SK-N-SH treated with all-trans-retinoic acid at 6 μM for 48 hours (cell line): ENCODE measurements at regions not wholly inside any gene's neighbourhood (a gene's known extent, or its start where the extent isn't known, plus 50 kb on each side); places are given as distances from the start of the nearest gene placed in this dataset.

Source experiments
- ATAC-seq: fragments of 200-7000 bp; cut with Tn5 transposase; 3 replicates; pipeline ENCODE4 v1.9.1; 2020; ENCODE audit warnings: mild to moderate bottlenecking, moderate library complexity
- ARNTL ChIP-seq: fragments of 450-650 bp; formaldehyde crosslinking; IDR thresholded peaks from 2 replicates; pipeline ENCODE4 v1.5.0; 2020; ENCODE audit warnings: low read depth, mild to moderate bottlenecking, moderate library complexity, borderline replicate concordance
- BACH2 ChIP-seq: fragments of 250-450 bp; sonication (Bioruptor Pico); IDR thresholded peaks from 2 replicates; pipeline ENCODE4 v1.9.0; 2021; ENCODE audit warnings: mild to moderate bottlenecking, borderline replicate concordance
- CREB5 ChIP-seq: fragments of 250-450 bp; sonication (Bioruptor Pico); IDR thresholded peaks from 2 replicates; pipeline ENCODE4 v1.5.1; 2020; ENCODE audit warnings: low read depth, mild to moderate bottlenecking, moderate library complexity
- CSRNP3 ChIP-seq: fragments of 250-450 bp; sonication (Bioruptor Pico); IDR thresholded peaks from 2 replicates; pipeline ENCODE4 v1.5.1; 2021; ENCODE audit warnings: mild to moderate bottlenecking, moderate library complexity
- GLIS3 ChIP-seq: fragments of 250-450 bp; sonication (Bioruptor Pico); IDR thresholded peaks from 2 replicates; pipeline ENCODE4 v1.5.0; 2020; ENCODE audit warnings: mild to moderate bottlenecking, moderate library complexity
- ISL1 ChIP-seq: fragments of 250-450 bp; sonication (Bioruptor Pico); IDR thresholded peaks from 2 replicates; pipeline ENCODE4 v2.1.2; 2022; ENCODE audit warnings: mild to moderate bottlenecking, moderate library complexity
- OSR1 ChIP-seq: fragments of 250-450 bp; sonication (Bioruptor Pico); IDR thresholded peaks from 2 replicates; pipeline ENCODE4 v1.8.0; 2022; ENCODE audit warnings: moderate library complexity, mild to moderate bottlenecking, inconsistent platforms
- PPARA ChIP-seq: fragments of 250-450 bp; sonication (Bioruptor Pico); IDR thresholded peaks from 2 replicates; pipeline ENCODE4 v1.5.0; 2020; ENCODE audit warnings: mild to moderate bottlenecking, borderline replicate concordance
- SNAI2 ChIP-seq: fragments of 250-450 bp; sonication (Bioruptor Pico); IDR thresholded peaks from 2 replicates; pipeline ENCODE4 v1.5.0; 2020; ENCODE audit warnings: mild to moderate bottlenecking, moderate library complexity
- TCF4 ChIP-seq: fragments of 250-450 bp; sonication (Bioruptor Pico); IDR thresholded peaks from 2 replicates; pipeline ENCODE4 v1.8.0; 2021; ENCODE audit warnings: mild to moderate bottlenecking, moderate library complexity, borderline replicate concordance
- TOX ChIP-seq: fragments of 250-450 bp; sonication (Bioruptor Pico); IDR thresholded peaks from 2 replicates; pipeline ENCODE4 v1.8.0; 2021; ENCODE audit warnings: mild to moderate bottlenecking, moderate library complexity, borderline replicate concordance
- TSHZ2 ChIP-seq: fragments of 250-450 bp; sonication (Bioruptor Pico); IDR thresholded peaks from 2 replicates; pipeline ENCODE4 v1.5.0; 2020; ENCODE audit warnings: mild to moderate bottlenecking, moderate library complexity
- ZC3H10 ChIP-seq: fragments of 250-450 bp; sonication (Bioruptor Pico); IDR thresholded peaks from 2 replicates; pipeline ENCODE4 v1.5.1; 2021; ENCODE audit warnings: mild to moderate bottlenecking, moderate library complexity
- ZNF70 ChIP-seq: fragments of 450-650 bp; formaldehyde crosslinking; IDR thresholded peaks from 2 replicates; pipeline ENCODE4 v1.5.0; 2020; ENCODE audit warnings: mild to moderate bottlenecking, moderate library complexity
- ZNF8 ChIP-seq: fragments of 450-650 bp; formaldehyde crosslinking; IDR thresholded peaks from 2 replicates; pipeline ENCODE4 v1.5.0; 2020; ENCODE audit warnings: mild to moderate bottlenecking, moderate library complexity
- TF ChIP-seq, protein P1 (sequence below): fragments of 250-450 bp; sonication (Bioruptor Pico); IDR thresholded peaks from 2 replicates; pipeline ENCODE4 v1.8.0; 2020; ENCODE audit warnings: mild to moderate bottlenecking, moderate library complexity, borderline replicate concordance
- TF ChIP-seq, protein P2 (sequence below): fragments of 250-450 bp; sonication (Bioruptor Pico); IDR thresholded peaks from 2 replicates; pipeline ENCODE4 v1.8.0; 2021; ENCODE audit warnings: low read depth, mild to moderate bottlenecking, moderate library complexity, borderline replicate concordance

DNA sequence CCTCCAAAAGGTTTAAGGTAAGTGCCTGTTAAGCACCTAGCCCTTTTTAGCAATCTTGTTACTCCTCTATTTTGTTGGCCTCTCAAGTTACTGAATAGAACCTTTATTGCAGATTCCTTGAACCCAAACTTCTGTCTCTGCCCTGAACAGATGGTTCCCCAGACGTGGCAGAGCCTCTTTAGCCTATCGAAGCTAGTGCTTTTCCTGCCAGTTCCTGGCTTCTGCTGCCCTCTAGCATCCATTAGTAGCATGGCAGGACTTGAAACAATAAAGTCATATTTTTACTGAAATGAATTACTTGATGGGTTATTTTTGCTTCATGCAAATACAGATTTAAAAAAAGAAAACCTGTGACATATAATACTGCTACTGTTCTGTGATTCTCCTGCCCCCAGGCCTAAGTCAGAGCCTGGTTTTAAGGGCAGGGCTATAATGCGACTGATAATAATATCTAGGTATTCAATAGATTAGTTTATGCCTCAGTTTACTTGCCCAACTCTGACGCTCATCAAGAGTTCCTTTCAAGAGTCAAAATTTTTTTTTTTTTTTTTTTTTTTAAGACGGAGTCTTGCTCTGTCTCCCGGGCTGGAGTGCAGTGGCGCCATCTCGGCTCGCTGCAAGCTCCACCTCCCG, 84.3 kb upstream of the PHF14 start:
- TF ChIP-seq ZC3H10 (CRISPR knock-in tag) = no peak
- no peak for TF ChIP-seq OSR1 (CRISPR knock-in tag)
- TF ChIP-seq PPARA (CRISPR knock-in tag) = no peak
- no peak for TF ChIP-seq TOX (CRISPR knock-in tag)
- TF ChIP-seq BACH2 (CRISPR knock-in tag) = no peak
- ATAC-seq = peak; percentile 88

GRCh38 chr7:10908600-10908999, 65.1 kb upstream of the PHF14 start:
- TF ChIP-seq, protein P1, sequence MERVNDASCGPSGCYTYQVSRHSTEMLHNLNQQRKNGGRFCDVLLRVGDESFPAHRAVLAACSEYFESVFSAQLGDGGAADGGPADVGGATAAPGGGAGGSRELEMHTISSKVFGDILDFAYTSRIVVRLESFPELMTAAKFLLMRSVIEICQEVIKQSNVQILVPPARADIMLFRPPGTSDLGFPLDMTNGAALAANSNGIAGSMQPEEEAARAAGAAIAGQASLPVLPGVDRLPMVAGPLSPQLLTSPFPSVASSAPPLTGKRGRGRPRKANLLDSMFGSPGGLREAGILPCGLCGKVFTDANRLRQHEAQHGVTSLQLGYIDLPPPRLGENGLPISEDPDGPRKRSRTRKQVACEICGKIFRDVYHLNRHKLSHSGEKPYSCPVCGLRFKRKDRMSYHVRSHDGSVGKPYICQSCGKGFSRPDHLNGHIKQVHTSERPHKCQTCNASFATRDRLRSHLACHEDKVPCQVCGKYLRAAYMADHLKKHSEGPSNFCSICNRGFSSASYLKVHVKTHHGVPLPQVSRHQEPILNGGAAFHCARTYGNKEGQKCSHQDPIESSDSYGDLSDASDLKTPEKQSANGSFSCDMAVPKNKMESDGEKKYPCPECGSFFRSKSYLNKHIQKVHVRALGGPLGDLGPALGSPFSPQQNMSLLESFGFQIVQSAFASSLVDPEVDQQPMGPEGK (CRISPR knock-in tag) = no peak
- TF ChIP-seq ZNF70 (no peak), GLIS3 (CRISPR knock-in tag) (no peak), PPARA (CRISPR knock-in tag) (no peak), SNAI2 (CRISPR knock-in tag) (no peak), BACH2 (CRISPR knock-in tag) (no peak), ZNF8 (no peak)
- TF ChIP-seq, protein P2, sequence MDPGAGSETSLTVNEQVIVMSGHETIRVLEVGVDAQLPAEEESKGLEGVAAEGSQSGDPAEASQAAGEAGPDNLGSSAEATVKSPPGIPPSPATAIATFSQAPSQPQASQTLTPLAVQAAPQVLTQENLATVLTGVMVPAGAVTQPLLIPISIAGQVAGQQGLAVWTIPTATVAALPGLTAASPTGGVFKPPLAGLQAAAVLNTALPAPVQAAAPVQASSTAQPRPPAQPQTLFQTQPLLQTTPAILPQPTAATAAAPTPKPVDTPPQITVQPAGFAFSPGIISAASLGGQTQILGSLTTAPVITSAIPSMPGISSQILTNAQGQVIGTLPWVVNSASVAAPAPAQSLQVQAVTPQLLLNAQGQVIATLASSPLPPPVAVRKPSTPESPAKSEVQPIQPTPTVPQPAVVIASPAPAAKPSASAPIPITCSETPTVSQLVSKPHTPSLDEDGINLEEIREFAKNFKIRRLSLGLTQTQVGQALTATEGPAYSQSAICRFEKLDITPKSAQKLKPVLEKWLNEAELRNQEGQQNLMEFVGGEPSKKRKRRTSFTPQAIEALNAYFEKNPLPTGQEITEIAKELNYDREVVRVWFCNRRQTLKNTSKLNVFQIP (CRISPR knock-in tag) = no peak
- TF ChIP-seq, all 23 proteins: peak for 0
- ATAC-seq = no peak

DNA sequence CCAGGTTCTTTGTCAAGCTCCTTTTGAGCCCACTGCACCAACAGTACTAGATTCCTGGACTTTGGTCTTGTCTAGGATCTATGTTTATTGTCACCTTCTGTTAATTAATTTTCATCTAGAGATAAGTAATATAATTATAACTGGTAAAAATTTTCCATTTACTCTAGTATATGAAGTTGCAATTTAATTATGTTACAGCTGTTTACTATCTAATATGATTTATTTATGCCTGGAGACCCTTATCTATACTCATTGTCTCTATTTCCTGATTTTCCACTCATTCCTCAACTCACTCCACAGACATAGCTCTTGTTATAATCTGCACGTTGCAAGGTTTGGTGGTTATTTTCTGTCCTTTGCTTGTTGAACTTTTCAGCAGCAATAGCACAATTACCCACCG, 63.2 kb upstream of the PHF14 start:
- ATAC-seq = no peak
- TF ChIP-seq TSHZ2 (CRISPR knock-in tag) (peak; percentile 84; the same call in 1 of the 2 replicates), TCF4 (CRISPR knock-in tag) (peak; percentile 95), TOX (CRISPR knock-in tag) (no peak), CREB5 (CRISPR knock-in tag) (no peak), GLIS3 (CRISPR knock-in tag) (no peak), CSRNP3 (peak; percentile 88; the same call in 1 of the 2 replicates), ISL1 (peak; percentile 38; the same call in 1 of the 2 replicates), ZNF8 (peak; percentile 50; the same call in 1 of the 2 replicates), SNAI2 (CRISPR knock-in tag) (peak; percentile 83; the same call in 1 of the 2 replicates), ARNTL (no peak)
- TF ChIP-seq, protein P2 (CRISPR knock-in tag) = no peak
- TF ChIP-seq, all 23 proteins: peak for 6
